Uterus (tissue), 2 donors: ENCODE measurements at regions not wholly inside any gene's neighbourhood (a gene's known extent, or its start where the extent isn't known, plus 50 kb on each side); places are given as distances from the start of the nearest gene placed in this dataset.

ENCODE experiments used
- POLR2A ChIP-seq, 2 donors: fragments of 450-650 bp; IDR thresholded peaks; one replicate each; pipeline ENCODE4 v1.6.1; 2016; ENCODE audit warnings: antibody characterized with exemption in 2 of 2, mild to moderate bottlenecking in 1 of 2, moderate library complexity in 1 of 2
- TF ChIP-seq, protein P1 (sequence below), 4 experiments: fragments of 200-600 bp in 2 of 4; fragments of 450-650 bp in 2 of 4; sonication (generic) in 2 of 4; IDR thresholded peaks; one replicate each; pipeline ENCODE4 v1.5.1; 2016 to 2019; ENCODE audit warnings: antibody characterized with exemption in 4 of 4, mild to moderate bottlenecking in 2 of 4, moderate library complexity in 1 of 4

DNA sequence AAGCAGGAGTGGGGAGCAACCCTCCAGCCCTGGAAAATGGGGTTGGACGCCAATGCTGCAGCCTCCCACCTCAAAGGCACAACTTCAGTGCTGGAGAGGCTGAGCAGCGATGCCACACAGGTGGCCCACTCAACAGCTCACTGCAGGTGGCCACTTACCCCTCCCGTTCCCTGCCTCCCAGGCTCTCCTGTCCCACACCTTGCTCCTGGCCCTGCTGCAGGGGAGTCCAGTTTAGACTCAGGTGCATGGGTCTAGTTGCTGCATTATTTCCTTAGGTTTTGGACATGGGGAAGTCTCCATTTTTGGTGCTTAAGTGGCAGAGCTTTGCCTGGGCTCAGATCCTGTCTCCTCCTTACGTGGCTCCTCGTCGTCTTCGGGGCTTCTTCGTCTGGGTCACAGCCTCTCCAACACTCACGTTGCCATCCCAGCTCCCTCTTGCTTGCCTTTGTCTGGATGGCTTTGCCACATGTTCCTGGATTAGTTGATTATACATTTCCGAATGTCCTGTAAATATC is 898.3 kb downstream of the BRD1 start:
- TF ChIP-seq, protein P1, sequence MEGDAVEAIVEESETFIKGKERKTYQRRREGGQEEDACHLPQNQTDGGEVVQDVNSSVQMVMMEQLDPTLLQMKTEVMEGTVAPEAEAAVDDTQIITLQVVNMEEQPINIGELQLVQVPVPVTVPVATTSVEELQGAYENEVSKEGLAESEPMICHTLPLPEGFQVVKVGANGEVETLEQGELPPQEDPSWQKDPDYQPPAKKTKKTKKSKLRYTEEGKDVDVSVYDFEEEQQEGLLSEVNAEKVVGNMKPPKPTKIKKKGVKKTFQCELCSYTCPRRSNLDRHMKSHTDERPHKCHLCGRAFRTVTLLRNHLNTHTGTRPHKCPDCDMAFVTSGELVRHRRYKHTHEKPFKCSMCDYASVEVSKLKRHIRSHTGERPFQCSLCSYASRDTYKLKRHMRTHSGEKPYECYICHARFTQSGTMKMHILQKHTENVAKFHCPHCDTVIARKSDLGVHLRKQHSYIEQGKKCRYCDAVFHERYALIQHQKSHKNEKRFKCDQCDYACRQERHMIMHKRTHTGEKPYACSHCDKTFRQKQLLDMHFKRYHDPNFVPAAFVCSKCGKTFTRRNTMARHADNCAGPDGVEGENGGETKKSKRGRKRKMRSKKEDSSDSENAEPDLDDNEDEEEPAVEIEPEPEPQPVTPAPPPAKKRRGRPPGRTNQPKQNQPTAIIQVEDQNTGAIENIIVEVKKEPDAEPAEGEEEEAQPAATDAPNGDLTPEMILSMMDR (IDR thresholded peaks at IDR 0.05) = no peak
- no peak for TF ChIP-seq POLR2A (IDR thresholded peaks at IDR 0.05)
